ENCODE measurements at regions not wholly inside any gene's neighbourhood (a gene's known extent, or its start where the extent isn't known, plus 50 kb on each side); places are given as distances from the start of the nearest gene placed in this dataset.
A peak's percentile ranks its signal among the peaks of the same experiment; 100 is the strongest.

DNA sequence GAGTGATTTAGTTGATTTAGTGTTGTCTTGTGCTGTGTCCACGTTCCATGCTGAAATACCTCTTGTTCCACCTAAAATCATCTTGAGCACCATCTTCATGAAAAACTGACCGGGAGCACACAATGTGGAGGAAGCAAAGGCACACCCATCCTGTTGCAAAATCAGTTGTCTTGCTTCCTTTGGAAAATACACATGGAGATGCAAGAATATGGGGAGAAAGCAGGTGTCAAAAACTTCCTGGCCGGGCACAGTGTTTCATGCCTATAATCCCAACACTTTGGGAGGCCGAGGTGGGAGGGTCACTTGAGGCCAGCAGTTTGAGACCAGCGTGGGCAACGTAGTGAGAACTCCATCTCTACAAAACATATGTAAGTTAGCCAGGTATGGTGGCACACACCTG lies 151.1 kb downstream of the C11orf91 start:
- intact Hi-C loops (cut with micrococcal nuclease) = loop anchor here in 1 of 2 donors (10.0 kb wide), 1 partner anchor 195 kb away; no protein-coding TSS in a partner anchor
- Mint-ChIP-seq H3K36me3 (no peaks in the 10 kb centered on the region), H3K9me3 (no peaks in the 10 kb centered on the region), H3K4me3 (no peak overlapping the region), H3K27ac (peak overlapping the region in 1 of 7 donors; percentile 28), H3K4me1 (no peaks in the 10 kb centered on the region), H3K27me3 (ENCODE audit: low read depth in 3 of 3) (peaks cover 8 to 22% (median 11%) of the 10 kb centered on the region in 3 donors)
- no peaks in the 10 kb centered on the region for H3K4me1 ChIP-seq (ENCODE audit: control insufficient read depth in 1 of 2, insufficient read depth in 2 of 2, low read length in 2 of 2)
- H3K36me3 ChIP-seq (replicated peaks in 1 of 2; ENCODE audit: control insufficient read depth in 1 of 2, insufficient read depth in 2 of 2, low read length in 2 of 2) = no peaks in the 10 kb centered on the region
- peaks cover 4 to 10% of the 10 kb centered on the region in 2 donors for H3K27me3 ChIP-seq (ENCODE audit: control insufficient read depth in 2 of 2, insufficient read depth in 2 of 2, low read length in 2 of 2)
- no peak overlapping the region for H3K27ac ChIP-seq (ENCODE audit: low read depth in 1 of 2, low read length in 2 of 2)
- H2AFZ ChIP-seq (ENCODE audit: insufficient read depth, low read depth, low read length, poor library complexity, severe bottlenecking) = no peak overlapping the region
- no peaks in the 10 kb centered on the region for H3K79me2 ChIP-seq (ENCODE audit: insufficient read depth, low read length)
- no peak overlapping the region for H3K4me2 ChIP-seq (replicated peaks; ENCODE audit: extremely low read depth, low read length, poor library complexity, severe bottlenecking)
- WGBS (ENCODE audit: insufficient coverage) = 57% methylated on average over 1 of the region's 6 CpGs
- H3K9ac ChIP-seq (ENCODE audit: insufficient read depth, low read length, poor library complexity, severe bottlenecking) = no peak overlapping the region
- H4K20me1 ChIP-seq (ENCODE audit: insufficient read depth, low read length) = no peaks in the 10 kb centered on the region
- H3K4me3 ChIP-seq (replicated peaks in 1 of 3; ENCODE audit: low read depth in 2 of 3, low read length in 3 of 3) = no peak overlapping the region
- TF ChIP-seq, protein P1, sequence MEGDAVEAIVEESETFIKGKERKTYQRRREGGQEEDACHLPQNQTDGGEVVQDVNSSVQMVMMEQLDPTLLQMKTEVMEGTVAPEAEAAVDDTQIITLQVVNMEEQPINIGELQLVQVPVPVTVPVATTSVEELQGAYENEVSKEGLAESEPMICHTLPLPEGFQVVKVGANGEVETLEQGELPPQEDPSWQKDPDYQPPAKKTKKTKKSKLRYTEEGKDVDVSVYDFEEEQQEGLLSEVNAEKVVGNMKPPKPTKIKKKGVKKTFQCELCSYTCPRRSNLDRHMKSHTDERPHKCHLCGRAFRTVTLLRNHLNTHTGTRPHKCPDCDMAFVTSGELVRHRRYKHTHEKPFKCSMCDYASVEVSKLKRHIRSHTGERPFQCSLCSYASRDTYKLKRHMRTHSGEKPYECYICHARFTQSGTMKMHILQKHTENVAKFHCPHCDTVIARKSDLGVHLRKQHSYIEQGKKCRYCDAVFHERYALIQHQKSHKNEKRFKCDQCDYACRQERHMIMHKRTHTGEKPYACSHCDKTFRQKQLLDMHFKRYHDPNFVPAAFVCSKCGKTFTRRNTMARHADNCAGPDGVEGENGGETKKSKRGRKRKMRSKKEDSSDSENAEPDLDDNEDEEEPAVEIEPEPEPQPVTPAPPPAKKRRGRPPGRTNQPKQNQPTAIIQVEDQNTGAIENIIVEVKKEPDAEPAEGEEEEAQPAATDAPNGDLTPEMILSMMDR (IDR thresholded peaks at IDR 0.05) = no peak
- DNase-seq = no peak
- H3K9me3 ChIP-seq (replicated peaks in 1 of 2; ENCODE audit: control insufficient read depth in 1 of 2, insufficient read depth in 1 of 2, low read length in 2 of 2) = no peaks in the 10 kb centered on the region

DNA sequence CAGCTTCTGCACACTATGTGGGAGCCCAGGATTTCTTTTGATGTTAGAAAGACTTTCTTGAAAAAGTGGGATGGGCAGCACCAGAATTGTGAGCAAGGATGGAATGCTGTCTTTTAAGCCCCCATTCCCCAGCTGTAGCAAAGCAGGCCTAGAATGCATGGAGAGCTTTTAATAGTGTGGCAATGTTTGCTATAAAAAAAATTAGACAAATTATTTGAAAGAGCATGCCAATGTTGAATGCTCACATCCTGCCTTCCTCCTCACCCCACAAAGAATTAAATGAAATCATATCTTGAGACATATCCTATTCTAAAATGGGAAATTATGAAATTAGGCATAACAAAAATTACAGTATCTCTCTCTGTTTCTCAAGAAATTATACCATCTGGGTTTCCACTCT lies 154.7 kb downstream of the C11orf91 start:
- DNase-seq = no peak
- Mint-ChIP-seq H3K36me3 (no peaks in the 10 kb centered on the region), H3K27me3 (ENCODE audit: low read depth in 3 of 3) (peaks cover 9 to 17% (median 10%) of the 10 kb centered on the region in 3 donors), H3K4me1 (no peaks in the 10 kb centered on the region), H3K9me3 (no peaks in the 10 kb centered on the region), H3K27ac (no peak overlapping the region), H3K4me3 (no peak overlapping the region)
- TF ChIP-seq, protein P1 (IDR thresholded peaks at IDR 0.05) = no peak
- no peaks in the 10 kb centered on the region for H3K4me1 ChIP-seq (ENCODE audit: control insufficient read depth in 1 of 2, insufficient read depth in 2 of 2, low read length in 2 of 2)
- H4K20me1 ChIP-seq (ENCODE audit: insufficient read depth, low read length) = no peaks in the 10 kb centered on the region
- no peaks in the 10 kb centered on the region for H3K79me2 ChIP-seq (ENCODE audit: insufficient read depth, low read length)
- no peaks in the 10 kb centered on the region for H3K9me3 ChIP-seq (replicated peaks in 1 of 2; ENCODE audit: control insufficient read depth in 1 of 2, insufficient read depth in 1 of 2, low read length in 2 of 2)
- no peak overlapping the region for H3K4me2 ChIP-seq (replicated peaks; ENCODE audit: extremely low read depth, low read length, poor library complexity, severe bottlenecking)
- no peak overlapping the region for H3K9ac ChIP-seq (ENCODE audit: insufficient read depth, low read length, poor library complexity, severe bottlenecking)
- H3K4me3 ChIP-seq (replicated peaks in 1 of 3; ENCODE audit: low read depth in 2 of 3, low read length in 3 of 3) = no peak overlapping the region
- intact Hi-C loops (cut with micrococcal nuclease) = loop anchor here in 1 of 2 donors (10.0 kb wide), 1 partner anchor 199 kb away; no protein-coding TSS in a partner anchor
- H2AFZ ChIP-seq (ENCODE audit: insufficient read depth, low read depth, low read length, poor library complexity, severe bottlenecking) = no peak overlapping the region
- no peak overlapping the region for H3K27ac ChIP-seq (ENCODE audit: low read depth in 1 of 2, low read length in 2 of 2)
- H3K27me3 ChIP-seq (ENCODE audit: control insufficient read depth in 2 of 2, insufficient read depth in 2 of 2, low read length in 2 of 2) = peaks cover 4% of the 10 kb centered on the region in 2 donors
- no peaks in the 10 kb centered on the region for H3K36me3 ChIP-seq (replicated peaks in 1 of 2; ENCODE audit: control insufficient read depth in 1 of 2, insufficient read depth in 2 of 2, low read length in 2 of 2)
